ENCODE measurements at regions not wholly inside any gene's neighbourhood (a gene's known extent, or its start where the extent isn't known, plus 50 kb on each side); places are given as distances from the start of the nearest gene placed in this dataset.

DNA sequence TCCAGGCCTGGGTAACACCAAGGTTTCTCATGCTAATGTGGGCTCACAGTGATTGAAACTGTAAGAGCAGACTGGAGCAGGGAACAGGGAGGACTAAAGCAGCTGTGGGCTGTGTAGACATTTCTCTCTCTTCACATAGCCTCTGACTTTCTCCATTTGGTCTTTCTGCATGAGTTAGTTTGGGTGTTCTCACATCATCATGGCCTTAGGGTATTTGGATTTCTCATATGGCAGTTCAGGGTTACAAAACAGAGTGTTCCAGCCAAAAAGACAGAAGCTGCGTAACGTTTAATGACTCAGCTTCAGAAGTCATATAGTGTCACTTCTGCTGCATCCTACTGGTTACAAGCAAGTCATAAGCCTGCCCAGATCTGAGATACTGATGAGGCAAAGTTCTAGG is 52.0 kb upstream of the OSBPL8 start:
- DNase-seq (ENCODE audit: low spot score): peak; percentile 72

DNA sequence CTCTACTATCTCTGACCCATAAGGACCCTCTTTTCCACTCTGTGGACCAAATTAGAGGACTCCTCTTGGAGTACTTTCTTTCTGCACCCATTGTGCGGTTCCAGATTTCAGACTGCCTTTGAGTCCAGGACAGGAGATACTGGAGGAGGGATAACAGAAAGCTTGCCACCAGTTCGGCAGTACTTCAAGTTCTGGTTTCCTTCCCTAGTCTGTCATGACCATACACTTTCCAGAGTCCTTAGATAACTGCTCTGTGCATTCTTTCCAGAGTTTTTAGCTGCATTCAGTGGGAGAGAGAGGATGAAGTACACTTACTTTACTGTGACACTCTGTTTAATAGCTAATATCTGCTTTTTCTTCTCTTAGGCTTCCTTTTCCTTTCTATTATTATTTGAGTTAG is 54.8 kb upstream of the OSBPL8 start:
- no peak for DNase-seq (ENCODE audit: low spot score)

DNA sequence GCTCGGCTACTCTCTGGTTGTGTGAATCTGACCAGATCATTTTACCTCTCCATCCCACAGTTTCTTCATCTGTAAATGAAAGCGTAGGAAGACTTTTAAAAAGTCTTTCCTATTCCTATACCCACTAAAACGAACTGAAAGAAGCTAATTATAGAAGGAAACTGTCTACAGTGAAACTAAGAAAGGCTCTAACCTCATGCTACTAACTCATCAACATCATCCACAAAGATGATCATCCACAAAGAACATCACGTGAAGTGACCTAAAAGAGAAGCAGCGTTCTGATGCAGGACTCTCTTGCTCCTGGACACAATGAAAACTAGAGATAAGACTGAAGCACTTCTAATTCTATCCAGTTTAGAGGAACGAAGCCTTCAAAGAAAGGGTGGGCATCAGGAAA is 58.5 kb upstream of the OSBPL8 start:
- DNase-seq (ENCODE audit: low spot score): no peak

DNA sequence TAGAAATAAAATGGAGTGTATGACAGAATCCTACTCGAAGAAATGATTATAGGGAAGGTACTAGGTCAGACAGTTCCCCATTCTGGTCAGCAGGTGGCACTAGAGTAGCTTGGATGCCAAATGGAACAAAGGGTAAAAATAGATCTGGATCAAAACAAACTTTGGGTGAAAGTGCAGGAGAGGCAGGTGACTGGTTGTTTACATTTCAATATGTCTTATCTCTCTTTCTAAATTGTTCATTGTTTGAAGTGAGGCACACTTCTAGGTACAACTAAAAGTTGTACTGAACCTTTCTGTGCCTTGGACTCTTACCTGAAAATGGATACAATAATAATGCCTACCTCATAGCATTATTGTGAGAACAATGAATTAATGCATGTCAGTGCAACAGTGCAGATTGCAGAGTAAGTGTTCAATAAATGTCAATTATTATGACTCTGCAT is 62.0 kb upstream of the OSBPL8 start:
- DNase-seq (ENCODE audit: low spot score): peak; percentile 70

DNA sequence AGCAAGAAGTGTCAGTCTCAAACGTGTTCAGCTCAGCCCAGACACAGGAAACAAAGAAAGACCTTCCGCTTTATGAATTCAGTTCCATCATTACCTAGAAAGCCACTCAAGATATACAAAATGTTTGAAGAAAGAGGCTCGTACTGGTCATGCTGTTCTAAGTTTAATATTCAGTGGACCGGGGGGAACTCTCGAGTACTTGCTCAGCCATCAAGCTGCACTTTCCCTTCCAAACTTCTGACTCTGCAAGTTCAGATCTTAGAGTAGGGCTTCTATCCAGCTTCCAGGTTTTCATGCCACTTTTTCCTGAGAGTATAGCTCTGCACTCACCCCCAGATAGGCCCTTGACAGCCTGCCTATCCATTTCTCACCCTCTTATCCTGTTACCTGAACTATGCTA is 62.8 kb upstream of the OSBPL8 start:
- DNase-seq (ENCODE audit: low spot score): no peak

DNA sequence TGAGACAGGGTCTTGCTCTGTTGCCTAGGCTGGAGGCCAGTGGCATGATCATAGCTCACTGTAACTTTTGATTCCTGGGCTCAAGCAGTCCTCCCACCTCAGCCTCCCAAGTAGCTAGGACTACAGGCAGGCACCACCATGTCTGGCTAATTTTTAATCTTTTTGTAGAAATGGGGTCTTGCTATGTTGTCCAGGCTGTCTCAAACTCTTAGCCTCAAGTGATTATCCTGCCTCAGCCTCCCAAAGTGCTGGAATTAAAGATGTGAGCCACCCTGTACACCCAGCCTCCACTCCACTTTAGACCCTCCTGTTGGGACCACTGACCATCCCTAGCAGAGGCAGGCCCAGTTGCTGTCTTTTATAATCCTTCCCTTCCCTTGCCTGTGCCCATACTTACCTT is 63.3 kb upstream of the OSBPL8 start:
- DNase-seq (ENCODE audit: low spot score): no peak

DNA sequence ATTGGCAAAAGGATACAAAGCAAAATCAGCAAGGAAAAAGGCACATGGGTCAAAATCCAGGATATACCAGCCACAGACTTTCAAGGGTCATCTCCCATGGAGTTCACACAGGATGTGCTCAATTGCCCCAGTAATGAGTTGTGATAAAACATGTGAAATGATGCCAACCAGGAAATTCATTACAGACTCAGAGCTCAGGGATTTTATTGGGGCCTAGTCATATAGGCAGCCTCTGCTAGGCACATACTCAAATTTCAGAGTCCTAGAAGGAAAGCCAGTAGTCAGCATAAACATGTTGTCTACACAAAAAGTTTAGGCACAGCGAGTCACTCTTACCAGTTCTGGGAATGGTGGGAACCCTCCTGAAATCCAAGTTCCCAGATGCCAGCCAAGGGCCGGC is 64.4 kb upstream of the OSBPL8 start:
- peak; percentile 56 for DNase-seq (ENCODE audit: low spot score)

DNA sequence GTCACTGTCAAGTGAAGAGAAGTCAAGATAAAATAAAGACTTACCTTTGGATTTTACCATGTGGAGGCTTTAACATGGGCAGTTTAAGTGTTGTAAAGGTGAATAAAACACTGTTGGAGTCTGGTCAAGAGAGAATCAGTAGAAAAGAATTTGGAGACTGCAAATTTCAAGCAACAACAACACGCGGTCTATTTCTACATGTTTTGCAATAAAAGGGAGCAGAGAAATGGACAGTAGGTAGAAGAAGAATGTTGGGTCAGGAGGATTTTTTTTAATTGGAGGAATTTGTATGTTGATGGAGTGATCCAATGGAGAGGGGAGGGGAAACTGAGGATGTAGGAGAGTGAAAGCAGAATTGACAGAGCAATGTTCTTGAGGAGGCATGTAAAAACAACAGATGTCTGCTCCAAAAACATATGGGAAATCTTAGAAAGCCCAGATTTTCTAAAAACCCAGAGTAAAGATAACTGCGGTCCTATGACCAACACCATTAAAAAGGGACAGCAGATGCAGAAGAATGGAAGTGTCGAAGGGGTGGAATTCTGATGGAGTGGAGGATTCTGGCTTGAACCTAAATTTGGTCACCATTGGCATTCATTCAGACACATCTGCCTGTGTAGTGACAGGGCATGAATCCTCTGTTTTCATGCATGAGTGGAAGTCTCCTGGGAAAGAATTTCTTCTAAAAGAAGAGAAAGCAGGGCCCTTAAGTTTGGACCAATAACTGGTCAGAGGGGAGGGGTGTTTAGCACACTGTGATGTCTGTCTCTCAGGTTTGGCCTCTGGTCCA is 68.0 kb upstream of the OSBPL8 start:
- DNase-seq (ENCODE audit: low spot score): no peak

DNA sequence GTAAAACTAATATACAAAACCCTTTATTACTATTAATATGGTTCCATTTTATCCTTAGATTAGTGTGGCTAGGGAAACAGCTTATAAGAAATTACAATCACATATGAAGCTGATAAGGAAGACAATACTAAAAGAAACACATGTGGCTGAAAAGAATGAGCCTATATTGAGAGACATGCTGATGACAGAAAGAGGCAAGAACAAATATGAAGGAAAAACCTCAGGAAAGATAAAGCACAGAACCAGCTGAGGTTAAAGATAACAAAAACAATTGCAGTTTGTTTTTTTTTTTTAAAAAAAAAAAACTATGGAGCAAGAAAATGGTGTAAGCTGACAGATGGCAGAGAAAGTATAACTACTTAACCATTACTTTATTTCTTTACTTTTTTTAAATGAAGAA is 69.2 kb upstream of the OSBPL8 start:
- DNase-seq (ENCODE audit: low spot score): no peak

DNA sequence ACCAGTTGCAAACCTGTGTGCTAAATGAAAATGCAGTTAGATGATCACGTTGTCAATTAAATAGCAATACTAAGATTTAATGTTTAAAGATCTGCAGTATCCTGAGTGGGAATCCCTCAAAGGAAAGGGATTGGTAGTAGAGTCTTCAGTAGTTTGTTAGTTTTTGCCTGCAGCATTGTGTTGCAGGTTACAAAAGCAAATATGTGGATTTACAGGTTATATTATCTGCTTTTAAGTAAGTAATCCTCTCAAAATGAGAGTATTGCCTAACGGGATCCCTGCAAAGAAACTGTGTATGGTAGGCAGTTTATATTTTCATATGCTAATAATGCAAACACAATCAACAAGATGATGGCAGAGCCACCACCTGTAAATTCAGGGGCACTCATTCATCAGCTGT is 72.2 kb upstream of the OSBPL8 start:
- no peak for DNase-seq (ENCODE audit: low spot score)

DNA sequence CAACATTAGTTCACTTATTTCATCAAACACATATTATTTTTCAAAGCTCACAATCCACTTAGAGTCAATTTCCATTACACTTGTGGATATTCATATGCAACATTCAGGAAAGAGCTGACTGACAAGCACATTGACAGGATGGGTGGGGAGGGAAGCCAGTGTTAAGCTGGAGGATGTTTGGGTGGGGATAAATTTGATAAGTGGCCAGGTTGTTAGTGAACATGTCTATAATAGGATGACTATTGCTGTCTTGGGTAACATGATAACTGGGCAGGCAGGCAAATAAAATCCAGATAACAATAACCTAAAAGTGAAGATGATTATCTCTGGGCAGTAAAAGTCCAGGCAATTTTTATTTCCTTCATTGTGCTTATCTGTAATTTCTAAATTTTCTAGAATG is 73.8 kb upstream of the OSBPL8 start:
- no peak for DNase-seq (ENCODE audit: low spot score)

DNA sequence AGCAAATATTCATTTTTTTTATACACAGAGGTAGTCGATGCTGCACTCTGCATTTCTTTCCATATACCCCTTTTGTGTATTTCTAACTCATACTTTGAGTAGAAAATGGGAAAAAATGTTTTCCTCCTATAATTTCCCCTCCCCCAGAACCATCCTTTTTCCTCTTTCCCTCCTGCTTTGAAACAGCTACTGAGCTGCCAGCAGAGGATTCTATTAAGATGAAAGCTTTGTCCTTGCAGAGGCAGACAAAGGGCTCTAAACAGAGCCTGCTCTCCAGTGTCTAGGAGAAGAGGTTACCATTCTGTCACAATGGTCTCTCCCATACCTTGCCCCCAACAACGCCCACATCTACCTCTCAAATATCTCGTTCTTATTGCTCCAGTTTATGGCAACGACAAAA is 74.6 kb upstream of the OSBPL8 start:
- no peak for DNase-seq (ENCODE audit: low spot score)

DNA sequence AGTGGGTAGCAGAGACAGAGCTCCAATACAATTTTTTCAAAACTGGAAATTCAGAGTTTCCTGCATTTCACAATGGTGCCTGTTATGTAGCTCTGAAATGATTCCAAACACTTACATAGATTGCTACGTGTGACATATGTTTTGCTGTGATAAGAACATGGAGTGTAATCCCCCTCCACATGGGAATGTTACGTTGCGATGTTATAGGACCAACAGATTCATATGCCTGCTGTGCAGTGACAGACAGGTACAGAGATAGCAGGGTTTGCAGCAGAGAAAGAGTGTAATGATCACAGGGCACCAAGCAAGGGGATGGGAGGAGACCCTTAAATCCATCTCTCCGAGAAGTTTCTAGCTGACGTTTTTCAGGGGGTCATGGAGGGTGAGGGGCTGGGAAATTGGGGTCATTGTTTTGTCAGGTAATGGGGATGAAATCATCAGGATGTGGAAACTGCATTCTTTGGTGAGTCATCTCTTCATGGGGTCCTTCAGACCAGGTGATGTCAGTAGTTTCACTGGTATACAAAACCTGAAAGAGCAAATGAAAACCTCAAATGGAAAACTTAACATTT is 76.6 kb upstream of the OSBPL8 start:
- DNase-seq (ENCODE audit: low spot score): no peak

DNA sequence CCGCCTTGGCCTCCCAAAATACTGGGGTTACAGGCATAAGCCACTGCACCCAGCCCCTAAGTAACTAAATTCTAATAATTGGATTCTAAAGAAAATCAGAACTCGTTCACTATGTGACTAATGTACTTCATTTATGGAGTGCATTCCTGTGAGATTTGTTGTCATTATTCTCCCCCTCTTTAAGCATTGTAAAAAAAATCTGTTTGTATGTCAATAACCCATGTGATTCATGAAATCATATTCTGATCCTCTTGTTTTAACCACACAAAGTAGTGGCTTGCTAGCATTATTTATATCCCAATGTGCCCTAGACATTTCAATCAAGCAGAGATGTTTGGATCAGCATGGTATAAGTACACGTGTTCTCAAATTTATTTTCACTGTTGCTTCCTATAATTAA is 78.2 kb upstream of the OSBPL8 start:
- peak; percentile 53 for DNase-seq (ENCODE audit: low spot score)

DNA sequence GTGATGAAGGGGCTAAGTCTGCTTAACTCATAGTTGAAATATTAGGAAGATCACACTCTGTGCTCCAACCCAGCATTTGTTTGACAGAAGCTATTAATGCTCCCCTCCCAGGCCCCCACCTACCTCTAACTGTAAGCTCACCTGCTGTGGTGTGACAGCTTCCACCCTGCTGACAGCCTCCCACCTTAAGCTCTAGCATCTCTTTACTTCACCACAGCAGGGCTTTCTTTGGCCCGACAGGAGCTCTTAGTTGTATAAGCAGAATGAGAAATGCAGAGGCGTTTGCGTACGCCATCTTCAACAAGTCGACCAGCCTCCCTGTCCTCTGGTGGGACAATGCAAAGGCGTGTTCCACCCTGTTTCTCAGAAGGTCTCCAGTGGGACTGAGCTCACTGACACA is 80.1 kb upstream of the OSBPL8 start:
- DNase-seq (ENCODE audit: low spot score): no peak

DNA sequence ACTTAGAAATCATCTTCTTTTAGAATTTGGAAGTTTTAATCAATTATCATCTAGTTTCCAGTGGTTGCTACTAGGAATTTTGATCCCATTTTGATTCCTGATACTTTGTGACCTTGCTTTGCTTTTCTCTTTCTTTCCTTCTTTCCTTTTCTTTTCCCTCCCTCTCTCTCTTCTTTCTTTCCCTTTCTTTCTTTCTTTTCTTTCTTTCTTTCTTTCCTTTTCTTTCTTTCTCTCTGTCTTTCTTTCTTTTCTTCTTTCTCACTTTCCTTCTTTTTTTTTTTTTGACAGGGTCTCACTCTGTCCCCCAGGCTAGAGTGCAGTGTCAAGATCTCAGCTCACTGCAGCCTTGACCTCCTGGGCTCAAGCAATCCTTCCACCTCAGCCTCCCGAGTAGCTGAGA is 81.5 kb upstream of the OSBPL8 start:
- no peak for DNase-seq (ENCODE audit: low spot score)

DNA sequence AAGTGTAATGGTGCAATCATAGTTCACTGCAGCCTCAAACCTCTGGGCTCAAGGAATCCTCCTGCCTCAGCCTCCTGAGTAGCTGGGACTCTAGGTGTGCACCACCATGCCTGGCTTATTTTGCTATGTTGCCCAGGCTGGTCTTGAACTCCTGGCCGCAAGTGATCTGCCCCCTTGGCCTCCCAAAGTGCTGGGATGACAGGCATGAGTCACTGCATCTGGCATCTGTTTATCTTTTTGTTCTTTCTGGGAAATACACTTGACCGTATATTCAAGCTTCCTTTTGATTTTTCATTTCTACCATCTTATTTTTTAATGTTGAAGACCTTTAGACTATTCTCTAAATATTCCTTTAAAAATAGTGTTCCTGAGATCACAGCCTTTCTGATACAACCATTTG is 82.4 kb upstream of the OSBPL8 start:
- no peak for DNase-seq (ENCODE audit: low spot score)

DNA sequence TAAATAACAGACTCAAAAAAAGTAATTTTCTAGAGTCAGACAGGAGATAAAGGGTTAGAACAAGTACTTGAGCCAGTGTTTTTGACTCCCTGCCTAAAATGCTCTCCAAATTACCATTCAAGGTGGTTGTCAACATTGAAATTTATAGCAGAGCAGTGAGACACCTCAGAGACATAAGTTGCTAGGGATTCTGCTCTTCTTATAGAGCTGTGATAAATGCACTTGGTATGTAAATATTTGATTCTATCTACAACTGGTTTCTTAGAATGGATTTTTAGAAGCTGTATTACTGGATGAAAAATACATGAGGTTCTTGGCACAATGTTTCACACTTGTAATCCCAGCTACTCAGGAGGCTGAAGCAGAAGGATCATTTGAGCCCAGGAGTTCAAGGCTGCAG is 83.9 kb upstream of the OSBPL8 start:
- DNase-seq (ENCODE audit: low spot score): no peak

DNA sequence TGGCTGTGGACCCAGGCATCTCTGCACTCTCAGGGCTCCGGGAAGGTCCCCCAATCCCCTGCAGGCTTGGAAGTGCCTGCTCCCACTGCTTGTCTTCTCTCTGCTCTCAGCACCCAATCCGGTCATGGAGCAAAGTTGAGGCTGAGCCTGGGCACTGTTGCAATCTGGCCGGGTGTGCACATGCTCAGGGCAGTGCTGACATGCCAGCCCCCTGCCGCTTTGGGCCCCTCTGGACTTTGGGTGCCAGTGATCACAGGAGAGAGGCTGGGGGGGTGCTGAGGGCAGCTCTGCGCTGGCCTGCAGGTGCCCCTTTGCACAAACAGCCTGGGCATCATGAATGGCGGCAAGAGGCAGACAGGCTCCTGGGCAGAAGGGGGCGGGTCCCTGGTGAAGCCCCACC is 85.4 kb upstream of the OSBPL8 start:
- DNase-seq (ENCODE audit: low spot score): no peak

DNA sequence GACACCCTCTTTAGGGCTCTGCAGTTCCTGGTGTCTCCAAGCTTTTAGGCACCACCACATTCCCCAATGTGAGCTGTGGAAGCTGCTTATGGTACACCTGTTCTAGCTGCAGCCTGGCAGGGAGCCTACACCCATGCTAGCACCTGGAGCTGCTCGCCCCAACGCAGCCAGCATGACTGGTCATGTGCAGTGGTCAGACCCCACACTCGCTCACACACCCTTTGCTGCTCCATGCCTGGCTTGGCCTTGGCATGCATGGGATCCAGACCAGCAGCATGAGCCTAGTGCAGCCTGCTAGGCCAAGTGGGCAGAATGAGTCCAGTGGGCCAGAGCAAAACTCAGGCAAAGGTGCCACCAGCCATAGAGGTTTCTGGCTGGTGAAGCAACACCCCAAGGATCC is 86.4 kb upstream of the OSBPL8 start:
- no peak for DNase-seq (ENCODE audit: low spot score)

DNA sequence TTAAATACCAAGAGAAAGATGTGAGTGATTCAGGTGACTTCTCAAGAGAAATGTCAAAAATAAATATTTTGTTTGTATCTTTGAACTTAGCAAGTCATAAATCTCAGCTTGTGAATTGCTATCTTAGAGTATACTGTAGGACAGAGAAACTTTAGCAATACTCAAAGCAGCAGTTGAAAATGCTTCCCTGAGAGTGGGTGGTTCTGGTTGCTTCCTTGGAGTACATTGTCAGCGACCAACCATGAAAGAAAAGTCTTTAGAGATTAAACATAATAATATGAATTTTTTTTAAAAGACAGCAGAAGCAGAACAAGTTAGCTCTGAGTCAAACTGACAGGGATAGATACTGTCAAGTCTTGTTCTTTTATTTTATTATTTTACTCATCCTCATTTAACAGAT is 86.8 kb upstream of the OSBPL8 start:
- no peak for DNase-seq (ENCODE audit: low spot score)

DNA sequence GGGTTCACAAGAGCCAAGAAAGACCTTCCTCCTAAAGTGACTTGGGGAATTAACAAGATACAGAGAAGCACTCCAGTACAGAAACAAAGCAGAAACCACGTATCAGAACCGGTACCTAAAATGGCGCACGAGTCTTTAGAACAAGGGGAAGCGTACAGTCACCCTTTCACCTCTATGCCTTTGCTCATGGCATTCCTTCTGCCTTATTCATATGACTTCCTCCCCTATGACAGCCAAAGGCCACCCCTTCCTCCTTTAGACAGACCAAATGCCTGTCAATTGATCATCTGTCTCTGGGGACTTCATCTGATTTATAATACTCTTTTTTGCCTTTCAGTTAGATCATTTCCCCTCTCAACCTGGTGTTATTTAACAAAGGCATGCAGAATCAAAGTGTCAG is 89.5 kb upstream of the OSBPL8 start:
- no peak for DNase-seq (ENCODE audit: low spot score)

DNA sequence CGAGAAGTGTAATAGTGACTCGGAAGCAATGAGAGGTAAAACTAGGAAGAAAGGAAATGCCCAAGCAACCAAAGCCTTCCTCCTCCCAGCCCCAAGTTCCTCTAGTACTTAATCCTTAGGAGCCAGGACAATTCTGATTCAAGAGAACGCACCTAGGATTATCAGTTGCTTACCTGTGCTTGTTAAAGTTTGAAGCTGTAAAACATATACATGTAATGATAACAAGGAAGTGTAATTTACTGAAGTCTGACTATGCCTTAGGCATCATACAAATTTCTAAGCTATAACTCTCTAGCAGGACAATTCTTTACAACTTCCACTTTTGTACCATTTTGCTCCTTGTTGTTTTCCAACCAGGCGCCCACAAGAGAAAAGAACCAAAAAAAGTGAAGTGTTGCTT is 92.8 kb upstream of the OSBPL8 start:
- no peak for DNase-seq (ENCODE audit: low spot score)

DNA sequence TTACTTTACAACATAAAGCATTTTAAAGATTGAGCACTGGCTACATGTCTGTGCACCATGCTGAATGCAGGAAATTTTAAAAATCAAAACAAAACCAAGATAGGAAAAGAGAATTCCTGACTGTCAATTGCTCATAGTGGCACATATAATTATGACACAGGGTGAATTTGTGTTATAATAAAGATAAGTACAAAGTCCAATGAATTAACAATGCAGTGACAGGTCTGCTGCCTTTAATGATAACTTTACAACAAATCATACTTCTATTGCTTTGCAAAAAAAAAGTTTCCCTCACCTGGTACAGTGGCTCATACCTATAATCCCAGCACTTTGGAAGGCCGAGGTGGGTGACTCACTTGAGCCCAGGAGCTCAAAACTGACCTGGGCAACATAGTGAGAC is 93.8 kb upstream of the OSBPL8 start:
- no peak for DNase-seq (ENCODE audit: low spot score)

All from AG08395 (cell line).